GM23338 (cell line): ENCODE measurements at regions not wholly inside any gene's neighbourhood (a gene's known extent, or its start where the extent isn't known, plus 50 kb on each side); places are given as distances from the start of the nearest gene placed in this dataset.
A peak's percentile ranks its signal among the peaks of the same experiment; 100 is the strongest.

Experiments used
- ATAC-seq: fragments of 200-7000 bp; cut with Tn5 transposase; 3 replicates; pipeline ENCODE4 v1.9.1; 2020
- DNase-seq: peaks from one replicate; pipeline ENCODE4 v3.0.0-alpha.2; 2015; ENCODE audit warnings: low spot score
- H2AFZ ChIP-seq: fragments of 200-600 bp; sonication (generic); 2 replicates; pipeline ENCODE4 v1.8.0; 2016; ENCODE audit warnings: antibody characterized with exemption, mild to moderate bottlenecking, moderate library complexity
- H3F3A ChIP-seq: fragments of 200-600 bp; sonication (generic); replicated peaks from 2 replicates; pipeline ENCODE4 v1.8.0; 2017; ENCODE audit warnings: antibody characterized with exemption, mixed run types, low read depth
- H3K27ac ChIP-seq: fragments of 200-600 bp; sonication (generic); 2 replicates; pipeline ENCODE4 v1.6.1; 2016; ENCODE audit warnings: low read depth
- H3K27me3 ChIP-seq: fragments of 200-600 bp; sonication (generic); 2 replicates; pipeline ENCODE4 v1.8.0; 2016; ENCODE audit warnings: mild to moderate bottlenecking, mixed run types, moderate library complexity; ENCODE audit not compliant: insufficient read depth
- H3K36me3 ChIP-seq: fragments of 200-600 bp; sonication (generic); 2 replicates; pipeline ENCODE4 v1.8.0; 2016; ENCODE audit warnings: mild to moderate bottlenecking; ENCODE audit not compliant: insufficient read depth
- H3K4me1 ChIP-seq: fragments of 200-600 bp; sonication (generic); 2 replicates; pipeline ENCODE4 v1.8.0; 2016; ENCODE audit warnings: mild to moderate bottlenecking, moderate library complexity; ENCODE audit not compliant: insufficient read depth
- H3K4me2 ChIP-seq: fragments of 200-600 bp; sonication (generic); 2 replicates; pipeline ENCODE4 v1.7.1; 2017; ENCODE audit warnings: mixed run types
- H3K4me3 ChIP-seq: fragments of 200-600 bp; sonication (generic); 2 replicates; pipeline ENCODE4 v1.6.1; 2016; ENCODE audit warnings: mixed run types
- H3K79me2 ChIP-seq: fragments of 200-600 bp; sonication (generic); replicated peaks from 2 replicates; pipeline ENCODE4 v1.8.0; 2017; ENCODE audit warnings: mild to moderate bottlenecking; ENCODE audit not compliant: insufficient read depth
- H3K9me2 ChIP-seq: fragments of 200-600 bp; sonication (generic); 2 replicates; pipeline ENCODE4 v1.8.0; 2017; ENCODE audit not compliant: insufficient read depth
- H4K20me1 ChIP-seq: fragments of 200-600 bp; sonication (generic); replicated peaks from 2 replicates; pipeline ENCODE4 v1.8.0; 2017; ENCODE audit warnings: mild to moderate bottlenecking; ENCODE audit not compliant: insufficient read depth
- H3K27ac Mint-ChIP-seq: 2 replicates; pipeline ENCODE4 v1.8.0; 2020; ENCODE audit warnings: inconsistent platforms, mild to moderate bottlenecking, moderate library complexity, mixed read lengths
- H3K27me3 Mint-ChIP-seq: 3 replicates; pipeline ENCODE4 v1.8.0; 2022; ENCODE audit warnings: low read depth, mild to moderate bottlenecking, moderate library complexity, mixed read lengths, inconsistent platforms; ENCODE audit not compliant: insufficient read depth, poor library complexity
- H3K36me3 Mint-ChIP-seq: 3 replicates; pipeline ENCODE4 v1.8.0; 2021; ENCODE audit warnings: low read depth, mild to moderate bottlenecking, inconsistent platforms, moderate library complexity, mixed read lengths
- H3K4me1 Mint-ChIP-seq: 3 replicates; pipeline ENCODE4 v1.8.0; 2020; ENCODE audit warnings: mild to moderate bottlenecking, inconsistent platforms, mixed read lengths
- H3K4me3 Mint-ChIP-seq: 3 replicates; pipeline ENCODE4 v1.8.0; 2021; ENCODE audit warnings: moderate library complexity, mild to moderate bottlenecking, inconsistent platforms, mixed read lengths
- H3K9me3 Mint-ChIP-seq: 3 replicates; pipeline ENCODE4 v1.8.0; 2020; ENCODE audit warnings: moderate library complexity, mild to moderate bottlenecking, inconsistent platforms, mixed read lengths
- EZH2 ChIP-seq: fragments of 200-600 bp; sonication (generic); IDR thresholded peaks from one replicate; pipeline ENCODE4 v1.8.0; 2017; ENCODE audit warnings: antibody characterized with exemption, mild to moderate bottlenecking, low read depth; ENCODE audit not compliant: unreplicated experiment
- STAT1 ChIP-seq: IDR thresholded peaks from one replicate; pipeline ENCODE4 v1.6.1; 2016; ENCODE audit warnings: antibody characterized with exemption; ENCODE audit not compliant: unreplicated experiment
- ZNF331 ChIP-seq: fragments of 250-450 bp; sonication (Bioruptor Pico); IDR thresholded peaks from 2 replicates; pipeline ENCODE4 v1.5.0; 2020; ENCODE audit warnings: low read depth, mild to moderate bottlenecking, moderate library complexity
- TF ChIP-seq, protein P1 (sequence below): IDR thresholded peaks from one replicate; pipeline ENCODE4 v1.6.1; 2018; ENCODE audit warnings: antibody characterized with exemption; ENCODE audit not compliant: unreplicated experiment
- TF ChIP-seq, protein P2 (sequence below): fragments of 250-450 bp; sonication (Bioruptor Pico); IDR thresholded peaks from 2 replicates; pipeline ENCODE4 v1.5.0; 2020; ENCODE audit warnings: mild to moderate bottlenecking, moderate library complexity

GRCh38 chr2:220626603-220627002 lies 945.5 kb downstream of the EPHA4 start:
- Histone ChIP-seq H3K4me2 (no peak overlapping the region), H3K79me2 (no peaks in the 10 kb centered on the region), H3K27me3 (no peaks in the 10 kb centered on the region), H4K20me1 (no peaks in the 10 kb centered on the region), H2AFZ (peak overlapping the region; percentile 20; the same call in 1 of the 2 replicates), H3F3A (no peaks in the 10 kb centered on the region), H3K27ac (no peak overlapping the region), H3K4me3 (no peak overlapping the region), H3K4me1 (no peaks in the 10 kb centered on the region), H3K9me2 (no peaks in the 10 kb centered on the region), H3K36me3 (no peaks in the 10 kb centered on the region)
- Mint-ChIP-seq H3K4me1 (no peaks in the 10 kb centered on the region), H3K9me3 (no peaks in the 10 kb centered on the region), H3K36me3 (no peaks in the 10 kb centered on the region), H3K4me3 (no peak overlapping the region), H3K27me3 (no peaks in the 10 kb centered on the region), H3K27ac (no peak overlapping the region)
- DNase-seq (no peak), ATAC-seq (no peak)
- TF ChIP-seq, protein P1, sequence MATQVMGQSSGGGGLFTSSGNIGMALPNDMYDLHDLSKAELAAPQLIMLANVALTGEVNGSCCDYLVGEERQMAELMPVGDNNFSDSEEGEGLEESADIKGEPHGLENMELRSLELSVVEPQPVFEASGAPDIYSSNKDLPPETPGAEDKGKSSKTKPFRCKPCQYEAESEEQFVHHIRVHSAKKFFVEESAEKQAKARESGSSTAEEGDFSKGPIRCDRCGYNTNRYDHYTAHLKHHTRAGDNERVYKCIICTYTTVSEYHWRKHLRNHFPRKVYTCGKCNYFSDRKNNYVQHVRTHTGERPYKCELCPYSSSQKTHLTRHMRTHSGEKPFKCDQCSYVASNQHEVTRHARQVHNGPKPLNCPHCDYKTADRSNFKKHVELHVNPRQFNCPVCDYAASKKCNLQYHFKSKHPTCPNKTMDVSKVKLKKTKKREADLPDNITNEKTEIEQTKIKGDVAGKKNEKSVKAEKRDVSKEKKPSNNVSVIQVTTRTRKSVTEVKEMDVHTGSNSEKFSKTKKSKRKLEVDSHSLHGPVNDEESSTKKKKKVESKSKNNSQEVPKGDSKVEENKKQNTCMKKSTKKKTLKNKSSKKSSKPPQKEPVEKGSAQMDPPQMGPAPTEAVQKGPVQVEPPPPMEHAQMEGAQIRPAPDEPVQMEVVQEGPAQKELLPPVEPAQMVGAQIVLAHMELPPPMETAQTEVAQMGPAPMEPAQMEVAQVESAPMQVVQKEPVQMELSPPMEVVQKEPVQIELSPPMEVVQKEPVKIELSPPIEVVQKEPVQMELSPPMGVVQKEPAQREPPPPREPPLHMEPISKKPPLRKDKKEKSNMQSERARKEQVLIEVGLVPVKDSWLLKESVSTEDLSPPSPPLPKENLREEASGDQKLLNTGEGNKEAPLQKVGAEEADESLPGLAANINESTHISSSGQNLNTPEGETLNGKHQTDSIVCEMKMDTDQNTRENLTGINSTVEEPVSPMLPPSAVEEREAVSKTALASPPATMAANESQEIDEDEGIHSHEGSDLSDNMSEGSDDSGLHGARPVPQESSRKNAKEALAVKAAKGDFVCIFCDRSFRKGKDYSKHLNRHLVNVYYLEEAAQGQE = no peak
- TF ChIP-seq STAT1 (no peak), ZNF331 (CRISPR knock-in tag) (no peak), EZH2 (no peak)
- TF ChIP-seq, protein P2, sequence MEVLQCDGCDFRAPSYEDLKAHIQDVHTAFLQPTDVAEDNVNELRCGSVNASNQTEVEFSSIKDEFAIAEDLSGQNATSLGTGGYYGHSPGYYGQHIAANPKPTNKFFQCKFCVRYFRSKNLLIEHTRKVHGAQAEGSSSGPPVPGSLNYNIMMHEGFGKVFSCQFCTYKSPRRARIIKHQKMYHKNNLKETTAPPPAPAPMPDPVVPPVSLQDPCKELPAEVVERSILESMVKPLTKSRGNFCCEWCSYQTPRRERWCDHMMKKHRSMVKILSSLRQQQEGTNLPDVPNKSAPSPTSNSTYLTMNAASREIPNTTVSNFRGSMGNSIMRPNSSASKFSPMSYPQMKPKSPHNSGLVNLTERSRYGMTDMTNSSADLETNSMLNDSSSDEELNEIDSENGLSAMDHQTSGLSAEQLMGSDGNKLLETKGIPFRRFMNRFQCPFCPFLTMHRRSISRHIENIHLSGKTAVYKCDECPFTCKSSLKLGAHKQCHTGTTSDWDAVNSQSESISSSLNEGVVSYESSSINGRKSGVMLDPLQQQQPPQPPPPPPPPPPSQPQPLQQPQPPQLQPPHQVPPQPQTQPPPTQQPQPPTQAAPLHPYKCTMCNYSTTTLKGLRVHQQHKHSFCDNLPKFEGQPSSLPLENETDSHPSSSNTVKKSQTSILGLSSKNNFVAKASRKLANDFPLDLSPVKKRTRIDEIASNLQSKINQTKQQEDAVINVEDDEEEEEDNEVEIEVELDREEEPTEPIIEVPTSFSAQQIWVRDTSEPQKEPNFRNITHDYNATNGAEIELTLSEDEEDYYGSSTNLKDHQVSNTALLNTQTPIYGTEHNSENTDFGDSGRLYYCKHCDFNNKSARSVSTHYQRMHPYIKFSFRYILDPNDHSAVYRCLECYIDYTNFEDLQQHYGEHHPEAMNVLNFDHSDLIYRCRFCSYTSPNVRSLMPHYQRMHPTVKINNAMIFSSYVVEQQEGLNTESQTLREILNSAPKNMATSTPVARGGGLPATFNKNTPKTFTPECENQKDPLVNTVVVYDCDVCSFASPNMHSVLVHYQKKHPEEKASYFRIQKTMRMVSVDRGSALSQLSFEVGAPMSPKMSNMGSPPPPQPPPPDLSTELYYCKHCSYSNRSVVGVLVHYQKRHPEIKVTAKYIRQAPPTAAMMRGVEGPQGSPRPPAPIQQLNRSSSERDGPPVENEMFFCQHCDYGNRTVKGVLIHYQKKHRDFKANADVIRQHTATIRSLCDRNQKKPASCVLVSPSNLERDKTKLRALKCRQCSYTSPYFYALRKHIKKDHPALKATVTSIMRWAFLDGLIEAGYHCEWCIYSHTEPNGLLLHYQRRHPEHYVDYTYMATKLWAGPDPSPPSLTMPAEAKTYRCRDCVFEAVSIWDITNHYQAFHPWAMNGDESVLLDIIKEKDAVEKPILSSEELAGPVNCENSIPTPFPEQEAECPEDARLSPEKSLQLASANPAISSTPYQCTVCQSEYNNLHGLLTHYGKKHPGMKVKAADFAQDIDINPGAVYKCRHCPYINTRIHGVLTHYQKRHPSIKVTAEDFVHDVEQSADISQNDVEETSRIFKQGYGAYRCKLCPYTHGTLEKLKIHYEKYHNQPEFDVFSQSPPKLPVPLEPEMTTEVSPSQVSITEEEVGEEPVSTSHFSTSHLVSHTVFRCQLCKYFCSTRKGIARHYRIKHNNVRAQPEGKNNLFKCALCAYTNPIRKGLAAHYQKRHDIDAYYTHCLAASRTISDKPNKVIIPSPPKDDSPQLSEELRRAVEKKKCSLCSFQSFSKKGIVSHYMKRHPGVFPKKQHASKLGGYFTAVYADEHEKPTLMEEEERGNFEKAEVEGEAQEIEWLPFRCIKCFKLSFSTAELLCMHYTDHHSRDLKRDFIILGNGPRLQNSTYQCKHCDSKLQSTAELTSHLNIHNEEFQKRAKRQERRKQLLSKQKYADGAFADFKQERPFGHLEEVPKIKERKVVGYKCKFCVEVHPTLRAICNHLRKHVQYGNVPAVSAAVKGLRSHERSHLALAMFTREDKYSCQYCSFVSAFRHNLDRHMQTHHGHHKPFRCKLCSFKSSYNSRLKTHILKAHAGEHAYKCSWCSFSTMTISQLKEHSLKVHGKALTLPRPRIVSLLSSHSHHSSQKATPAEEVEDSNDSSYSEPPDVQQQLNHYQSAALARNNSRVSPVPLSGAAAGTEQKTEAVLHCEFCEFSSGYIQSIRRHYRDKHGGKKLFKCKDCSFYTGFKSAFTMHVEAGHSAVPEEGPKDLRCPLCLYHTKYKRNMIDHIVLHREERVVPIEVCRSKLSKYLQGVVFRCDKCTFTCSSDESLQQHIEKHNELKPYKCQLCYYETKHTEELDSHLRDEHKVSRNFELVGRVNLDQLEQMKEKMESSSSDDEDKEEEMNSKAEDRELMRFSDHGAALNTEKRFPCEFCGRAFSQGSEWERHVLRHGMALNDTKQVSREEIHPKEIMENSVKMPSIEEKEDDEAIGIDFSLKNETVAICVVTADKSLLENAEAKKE = no peak
